Fibroblast of lung (primary cell): ENCODE measurements at regions not wholly inside any gene's neighbourhood (a gene's known extent, or its start where the extent isn't known, plus 50 kb on each side); places are given as distances from the start of the nearest gene placed in this dataset.

Source experiments
- DNase-seq, 2 donors: peaks; one replicate each; pipeline versions ENCODE4 v3.0.0 to v3.0.0-alpha.2; 2010; ENCODE audit warnings: low read depth in 2 of 2
- H2AFZ ChIP-seq: 2 replicates; pipeline ENCODE4 v1.5.1; 2012; ENCODE audit warnings: low read length, control low read depth, inconsistent platforms
- H3K27ac ChIP-seq: 2 replicates; pipeline ENCODE4 v1.5.1; 2011; ENCODE audit warnings: low read length, control low read depth; ENCODE audit not compliant: insufficient read depth
- H3K27me3 ChIP-seq: 2 replicates; pipeline ENCODE4 v1.5.1; 2011; ENCODE audit warnings: mild to moderate bottlenecking, low read length; ENCODE audit not compliant: control insufficient read depth, insufficient read depth
- H3K36me3 ChIP-seq: 2 replicates; pipeline ENCODE4 v1.5.1; 2011; ENCODE audit warnings: low read length; ENCODE audit not compliant: control insufficient read depth, insufficient read depth
- H3K4me1 ChIP-seq: 2 replicates; pipeline ENCODE4 v1.5.1; 2011; ENCODE audit warnings: low read length; ENCODE audit not compliant: control insufficient read depth, insufficient read depth; ENCODE audit errors: extremely low read depth
- H3K4me2 ChIP-seq: 2 replicates; pipeline ENCODE4 v1.5.1; 2011; ENCODE audit warnings: low read length, control low read depth; ENCODE audit not compliant: insufficient read depth; ENCODE audit errors: extremely low read depth
- H3K4me3 ChIP-seq, 4 experiments: fragments of 200-600 bp in 1 of 4; sonication (generic) in 1 of 4; replicated peaks in 1 of 4; 2 replicates each; pipeline ENCODE4 v1.5.1; 2011 to 2016; ENCODE audit warnings: low read length in 4 of 4, low read depth in 3 of 4, mild to moderate bottlenecking in 3 of 4, control low read depth in 2 of 4, inconsistent platforms in 1 of 4, mixed read lengths in 1 of 4; ENCODE audit not compliant: insufficient read depth in 1 of 4; ENCODE audit errors: control extremely low read depth in 1 of 4
- H3K79me2 ChIP-seq: 2 replicates; pipeline ENCODE4 v1.5.1; 2012; ENCODE audit warnings: mild to moderate bottlenecking, low read length, inconsistent platforms; ENCODE audit not compliant: control insufficient read depth, insufficient read depth
- H3K9ac ChIP-seq: 2 replicates; pipeline ENCODE4 v1.5.1; 2011; ENCODE audit warnings: mild to moderate bottlenecking, low read length, control low read depth; ENCODE audit not compliant: insufficient read depth
- H3K9me3 ChIP-seq: 2 replicates; pipeline ENCODE4 v1.5.1; 2012; ENCODE audit warnings: low read depth, low read length; ENCODE audit not compliant: control insufficient read depth, insufficient read depth
- H4K20me1 ChIP-seq: 2 replicates; pipeline ENCODE4 v1.5.1; 2011; ENCODE audit warnings: low read length; ENCODE audit not compliant: control insufficient read depth, insufficient read depth; ENCODE audit errors: extremely low read depth
- CTCF ChIP-seq, 2 donors: IDR thresholded peaks in 1 of 2; conservative IDR thresholded peaks in 1 of 2; 1 replicate in 1 of 2; 2 replicates in 1 of 2; pipeline ENCODE4 v1.5.1; 2011 to 2012; ENCODE audit warnings: low read length in 2 of 2, control low read depth in 1 of 2, inconsistent platforms in 1 of 2, low read depth in 1 of 2, mild to moderate bottlenecking in 1 of 2
- EZH2 ChIP-seq: IDR thresholded peaks from 2 replicates; pipeline ENCODE4 v1.5.1; 2012; ENCODE audit warnings: low read length, control low read depth, mild to moderate bottlenecking; ENCODE audit errors: missing control alignments

- H3K4me1 ChIP-seq: no peaks in the 10 kb centered on the region
- H4K20me1 ChIP-seq: no peaks in the 10 kb centered on the region
- H3K9ac ChIP-seq: no peak overlapping the region
- H3K27me3 ChIP-seq: no peaks in the 10 kb centered on the region
- no peak overlapping the region for H3K4me3 ChIP-seq
- no peaks in the 10 kb centered on the region for H3K9me3 ChIP-seq
- TF ChIP-seq CTCF (conservative IDR thresholded peaks at IDR 0.05 in 1 of 2, IDR thresholded peaks at IDR 0.05 in 1 of 2; ENCODE audit: low read depth in 1 of 2, low read length in 2 of 2) (no peak), EZH2 (no peak)
- H2AFZ ChIP-seq: no peak overlapping the region
- no peaks in the 10 kb centered on the region for H3K79me2 ChIP-seq
- H3K27ac ChIP-seq: no peak overlapping the region
- DNase-seq: peak; percentile 75 to 81
- no peak overlapping the region for H3K4me2 ChIP-seq
- H3K36me3 ChIP-seq: no peaks in the 10 kb centered on the region
These were observed 519.9 kb downstream of the C12orf50 start for GRCh38 chr12:87509237-87509820.

- Histone ChIP-seq H3K36me3 (no peaks in the 10 kb centered on the region), H3K9ac (no peak overlapping the region), H3K9me3 (no peaks in the 10 kb centered on the region)
These were observed 537.6 kb downstream of the C12orf50 start for GRCh38 chr12:87491598-87491997.

GRCh38 chr12:87491089-87491488 is 538.1 kb downstream of the C12orf50 start:
- Histone ChIP-seq H3K4me1 (no peaks in the 10 kb centered on the region), H3K9ac (no peak overlapping the region), H3K79me2 (no peaks in the 10 kb centered on the region), H3K4me2 (no peak overlapping the region), H3K36me3 (no peaks in the 10 kb centered on the region), H3K27me3 (no peaks in the 10 kb centered on the region), H4K20me1 (no peaks in the 10 kb centered on the region), H3K9me3 (no peaks in the 10 kb centered on the region), H2AFZ (no peak overlapping the region), H3K27ac (no peak overlapping the region), H3K4me3 (no peak overlapping the region)
- no peak for DNase-seq
- TF ChIP-seq EZH2 (no peak), CTCF (conservative IDR thresholded peaks at IDR 0.05 in 1 of 2, IDR thresholded peaks at IDR 0.05 in 1 of 2; ENCODE audit: low read depth in 1 of 2, low read length in 2 of 2) (no peak)

More at GRCh38 chr12:87491598-87491997, 537.6 kb downstream of the C12orf50 start:
- H4K20me1 ChIP-seq: no peaks in the 10 kb centered on the region
- H3K4me3 ChIP-seq: no peak overlapping the region
- no peak for DNase-seq
- no peaks in the 10 kb centered on the region for H3K27me3 ChIP-seq
- no peak overlapping the region for H3K27ac ChIP-seq
- H3K79me2 ChIP-seq: no peaks in the 10 kb centered on the region
- H3K4me2 ChIP-seq: no peak overlapping the region
- H2AFZ ChIP-seq: no peak overlapping the region
- H3K4me1 ChIP-seq: no peaks in the 10 kb centered on the region
- TF ChIP-seq EZH2 (no peak), CTCF (conservative IDR thresholded peaks at IDR 0.05 in 1 of 2, IDR thresholded peaks at IDR 0.05 in 1 of 2; ENCODE audit: low read depth in 1 of 2, low read length in 2 of 2) (no peak)
